Mesothelial cell of epicardium (in vitro differentiated cells): ENCODE measurements at regions not wholly inside any gene's neighbourhood (a gene's known extent, or its start where the extent isn't known, plus 50 kb on each side); places are given as distances from the start of the nearest gene placed in this dataset.
"Not testable (repeated sequence)": the region's sequence is repeated elsewhere in the genome, so short reads cannot be mapped to it uniquely, and the experiment has no call there.

Experiments used
- DNase-seq, 2 experiments: peaks; one replicate each; pipeline ENCODE4 v3.0.0; 2021; ENCODE audit warnings: low spot score in 2 of 2; ENCODE audit not compliant: unreplicated experiment in 2 of 2
- H3K27ac Mint-ChIP-seq: 2 replicates; pipeline ENCODE4 v1.8.0; 2021; ENCODE audit warnings: mixed read lengths
- H3K27me3 Mint-ChIP-seq: 2 replicates; pipeline ENCODE4 v1.8.0; 2021; ENCODE audit warnings: low read depth, mixed read lengths
- H3K36me3 Mint-ChIP-seq: 2 replicates; pipeline ENCODE4 v1.8.0; 2021; ENCODE audit warnings: mixed read lengths
- H3K4me1 Mint-ChIP-seq: 2 replicates; pipeline ENCODE4 v1.8.0; 2021; ENCODE audit warnings: mixed read lengths
- H3K4me3 Mint-ChIP-seq: 2 replicates; pipeline ENCODE4 v1.8.0; 2021; ENCODE audit warnings: mild to moderate bottlenecking, moderate library complexity, mixed read lengths
- H3K9me3 Mint-ChIP-seq: 2 replicates; pipeline ENCODE4 v1.8.0; 2021; ENCODE audit warnings: mixed read lengths
- CTCF ChIP-seq: fragments of 200-600 bp; sonication (generic); IDR thresholded peaks from one replicate; pipeline ENCODE4 v1.5.0; 2021; ENCODE audit warnings: antibody characterized with exemption; ENCODE audit not compliant: unreplicated experiment

- Mint-ChIP-seq H3K36me3 (no peaks in the 10 kb centered on the region), H3K27ac (no peak overlapping the region), H3K4me3 (no peak overlapping the region), H3K27me3 (no peaks in the 10 kb centered on the region), H3K9me3 (no peaks in the 10 kb centered on the region), H3K4me1 (peaks cover 31% of the 10 kb centered on the region)
- no peak for DNase-seq
- TF ChIP-seq CTCF, result no peak
Observed at GRCh38 chr13:20301403-20302071, 69.4 kb upstream of the GJB6 start.

GRCh38 chr13:20301015-20301402, 68.9 kb upstream of the GJB6 start:
- no peak for DNase-seq
- Mint-ChIP-seq H3K36me3 (no peaks in the 10 kb centered on the region), H3K27me3 (no peaks in the 10 kb centered on the region), H3K4me1 (peaks cover 32% of the 10 kb centered on the region), H3K4me3 (no peak overlapping the region), H3K9me3 (no peaks in the 10 kb centered on the region), H3K27ac (no peak overlapping the region)
- no peak for TF ChIP-seq CTCF

GRCh38 chr13:20297181-20297580, 65.1 kb upstream of the GJB6 start:
- Mint-ChIP-seq H3K27me3 (no peaks in the 10 kb centered on the region), H3K9me3 (no peaks in the 10 kb centered on the region), H3K4me1 (peaks cover 31% of the 10 kb centered on the region), H3K36me3 (no peaks in the 10 kb centered on the region), H3K4me3 (no peak overlapping the region), H3K27ac (no peak overlapping the region)
- no peak for TF ChIP-seq CTCF
- no peak for DNase-seq

GRCh38 chr13:20295956-20296355, 63.8 kb upstream of the GJB6 start:
- H3K27me3 Mint-ChIP-seq, result no peaks in the 10 kb centered on the region
- H3K4me3 Mint-ChIP-seq, result no peak overlapping the region
- no peaks in the 10 kb centered on the region for H3K36me3 Mint-ChIP-seq
- no peaks in the 10 kb centered on the region for H3K9me3 Mint-ChIP-seq
- peaks cover 31% of the 10 kb centered on the region for H3K4me1 Mint-ChIP-seq
- H3K27ac Mint-ChIP-seq, result no peak overlapping the region
- no peak for TF ChIP-seq CTCF
- no peak for DNase-seq

- DNase-seq, result no peak
- no peak overlapping the region for H3K27ac Mint-ChIP-seq
- H3K9me3 Mint-ChIP-seq, result no peaks in the 10 kb centered on the region
- H3K27me3 Mint-ChIP-seq, result no peaks in the 10 kb centered on the region
- peak; percentile 25 for TF ChIP-seq CTCF
- H3K36me3 Mint-ChIP-seq, result no peaks in the 10 kb centered on the region
- no peak overlapping the region for H3K4me3 Mint-ChIP-seq
- H3K4me1 Mint-ChIP-seq, result peaks cover 27% of the 10 kb centered on the region
Observed at GRCh38 chr13:20294497-20294896, 62.4 kb upstream of the GJB6 start.

GRCh38 chr13:20292301-20292700, 60.2 kb upstream of the GJB6 start:
- not testable (repeated sequence) for H3K4me3 Mint-ChIP-seq

More at GRCh38 chr13:20292301-20292700, 60.2 kb upstream of the GJB6 start:
- H3K4me1 Mint-ChIP-seq, result peaks cover 14% of the 10 kb centered on the region
- H3K9me3 Mint-ChIP-seq, DNase-seq, H3K27ac Mint-ChIP-seq, H3K36me3 Mint-ChIP-seq, H3K27me3 Mint-ChIP-seq: not testable (repeated sequence)
